GM06990 (cell line): ENCODE measurements at regions not wholly inside any gene's neighbourhood (a gene's known extent, or its start where the extent isn't known, plus 50 kb on each side); places are given as distances from the start of the nearest gene placed in this dataset.
"Not testable (repeated sequence)": the region's sequence is repeated elsewhere in the genome, so short reads cannot be mapped to it uniquely, and the experiment has no call there.

Experiments
- DNase-seq: peaks from one replicate; pipeline ENCODE4 v3.0.0-alpha.2; 2011; ENCODE audit not compliant: insufficient read length; ENCODE audit errors: extremely low read depth
- H3K27me3 ChIP-seq: replicated peaks from 2 replicates; pipeline ENCODE4 v1.6.0; 2011; ENCODE audit warnings: low read length; ENCODE audit not compliant: control insufficient read depth, insufficient read depth
- H3K36me3 ChIP-seq: 2 replicates; pipeline ENCODE4 v1.5.1; 2011; ENCODE audit warnings: low read length; ENCODE audit not compliant: control insufficient read depth, insufficient read depth
- H3K4me3 ChIP-seq: replicated peaks from 2 replicates; pipeline ENCODE4 v1.5.1; 2011; ENCODE audit warnings: low read depth, mild to moderate bottlenecking, control low read depth, low read length
- TF ChIP-seq, protein P1 (sequence below): IDR thresholded peaks from 2 replicates; pipeline ENCODE4 v1.5.1; 2011; ENCODE audit warnings: low read length, control low read depth, mild to moderate bottlenecking, inconsistent platforms; ENCODE audit not compliant: insufficient read depth, poor library complexity, severe bottlenecking

DNA sequence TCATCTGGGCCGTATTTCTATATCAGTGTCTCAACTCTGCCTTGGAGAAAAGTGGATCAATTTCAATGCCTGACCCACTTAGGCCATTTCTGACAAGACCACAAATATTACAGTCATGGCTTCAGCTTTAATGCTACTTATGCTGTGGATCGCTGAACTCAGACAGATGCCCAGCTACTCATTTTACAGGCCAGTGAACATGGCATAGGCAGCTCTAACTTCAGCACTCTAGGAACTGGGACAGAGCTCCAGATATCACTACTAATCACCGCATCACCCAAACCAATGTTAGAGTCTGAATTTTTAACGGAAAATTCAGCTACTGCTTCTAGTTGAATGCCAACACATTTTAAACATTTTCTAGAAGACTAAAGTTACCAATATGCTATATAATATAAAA, 809.6 kb upstream of the FRG1 start:
- Histone ChIP-seq H3K4me3 (no peak overlapping the region), H3K27me3 (no peaks in the 10 kb centered on the region), H3K36me3 (no peaks in the 10 kb centered on the region)
- TF ChIP-seq, protein P1, sequence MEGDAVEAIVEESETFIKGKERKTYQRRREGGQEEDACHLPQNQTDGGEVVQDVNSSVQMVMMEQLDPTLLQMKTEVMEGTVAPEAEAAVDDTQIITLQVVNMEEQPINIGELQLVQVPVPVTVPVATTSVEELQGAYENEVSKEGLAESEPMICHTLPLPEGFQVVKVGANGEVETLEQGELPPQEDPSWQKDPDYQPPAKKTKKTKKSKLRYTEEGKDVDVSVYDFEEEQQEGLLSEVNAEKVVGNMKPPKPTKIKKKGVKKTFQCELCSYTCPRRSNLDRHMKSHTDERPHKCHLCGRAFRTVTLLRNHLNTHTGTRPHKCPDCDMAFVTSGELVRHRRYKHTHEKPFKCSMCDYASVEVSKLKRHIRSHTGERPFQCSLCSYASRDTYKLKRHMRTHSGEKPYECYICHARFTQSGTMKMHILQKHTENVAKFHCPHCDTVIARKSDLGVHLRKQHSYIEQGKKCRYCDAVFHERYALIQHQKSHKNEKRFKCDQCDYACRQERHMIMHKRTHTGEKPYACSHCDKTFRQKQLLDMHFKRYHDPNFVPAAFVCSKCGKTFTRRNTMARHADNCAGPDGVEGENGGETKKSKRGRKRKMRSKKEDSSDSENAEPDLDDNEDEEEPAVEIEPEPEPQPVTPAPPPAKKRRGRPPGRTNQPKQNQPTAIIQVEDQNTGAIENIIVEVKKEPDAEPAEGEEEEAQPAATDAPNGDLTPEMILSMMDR: no peak
- no peak for DNase-seq

DNA sequence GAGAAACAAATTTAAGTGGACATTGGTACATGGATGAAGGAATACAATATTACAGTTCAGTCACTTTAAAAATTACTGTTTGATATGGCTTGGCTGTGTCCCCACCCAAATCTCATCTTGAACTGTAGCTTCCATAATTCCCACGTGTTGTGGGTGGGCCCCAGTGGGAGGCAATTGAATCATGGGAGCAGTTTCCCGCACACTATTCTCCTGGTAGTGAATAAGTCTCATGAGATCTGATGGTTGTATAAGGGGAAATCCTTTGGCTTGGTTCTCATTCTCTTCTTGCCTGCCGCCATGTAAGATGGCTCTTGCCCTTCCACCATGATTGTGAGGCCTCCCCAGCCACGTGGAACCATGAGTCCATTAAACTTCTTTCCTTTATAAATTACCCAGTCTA, 804.2 kb upstream of the FRG1 start:
- TF ChIP-seq, protein P1: no peak

DNA sequence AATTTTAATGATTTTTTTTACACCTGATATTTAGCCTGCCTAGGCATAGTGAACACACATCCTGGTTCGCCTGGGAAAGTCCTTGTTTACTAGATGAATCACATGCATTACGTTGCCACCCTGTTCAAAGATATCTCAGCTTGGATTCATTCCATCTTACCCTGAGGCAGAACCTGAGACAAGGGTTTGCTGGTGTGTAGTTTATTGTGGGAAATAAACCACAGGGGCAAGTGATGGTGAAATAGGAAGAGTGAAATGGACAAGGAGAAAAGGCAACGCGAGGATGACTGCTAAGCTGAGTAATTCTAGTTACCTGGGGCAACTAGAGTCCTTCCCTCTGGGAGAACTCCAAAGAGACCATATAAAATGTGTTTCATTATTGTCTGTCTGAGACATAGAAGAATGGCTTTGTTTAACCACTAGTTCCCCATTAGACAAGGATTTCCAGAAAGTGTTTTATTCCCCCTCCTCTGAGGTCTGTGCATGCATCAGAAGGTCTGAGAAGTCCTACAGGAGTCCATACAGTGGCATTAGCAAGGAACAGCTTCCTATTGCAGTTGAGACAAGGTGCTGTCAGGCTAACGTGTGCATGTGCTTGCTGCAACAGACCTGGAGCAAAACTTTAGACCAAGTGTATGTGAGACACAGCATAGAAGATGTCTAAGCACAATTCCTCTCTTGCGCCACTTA, 797.3 kb upstream of the FRG1 start:
- H3K27me3 ChIP-seq: no peaks in the 10 kb centered on the region
- TF ChIP-seq, protein P1: no peak
- H3K36me3 ChIP-seq: no peaks in the 10 kb centered on the region
- H3K4me3 ChIP-seq: no peak overlapping the region
- DNase-seq: no peak

More for the DNA sequence above, 804.2 kb upstream of the FRG1 start:
- H3K4me3 ChIP-seq: no peak overlapping the region
- no peaks in the 10 kb centered on the region for H3K36me3 ChIP-seq
- DNase-seq: no peak
- no peaks in the 10 kb centered on the region for H3K27me3 ChIP-seq

DNA sequence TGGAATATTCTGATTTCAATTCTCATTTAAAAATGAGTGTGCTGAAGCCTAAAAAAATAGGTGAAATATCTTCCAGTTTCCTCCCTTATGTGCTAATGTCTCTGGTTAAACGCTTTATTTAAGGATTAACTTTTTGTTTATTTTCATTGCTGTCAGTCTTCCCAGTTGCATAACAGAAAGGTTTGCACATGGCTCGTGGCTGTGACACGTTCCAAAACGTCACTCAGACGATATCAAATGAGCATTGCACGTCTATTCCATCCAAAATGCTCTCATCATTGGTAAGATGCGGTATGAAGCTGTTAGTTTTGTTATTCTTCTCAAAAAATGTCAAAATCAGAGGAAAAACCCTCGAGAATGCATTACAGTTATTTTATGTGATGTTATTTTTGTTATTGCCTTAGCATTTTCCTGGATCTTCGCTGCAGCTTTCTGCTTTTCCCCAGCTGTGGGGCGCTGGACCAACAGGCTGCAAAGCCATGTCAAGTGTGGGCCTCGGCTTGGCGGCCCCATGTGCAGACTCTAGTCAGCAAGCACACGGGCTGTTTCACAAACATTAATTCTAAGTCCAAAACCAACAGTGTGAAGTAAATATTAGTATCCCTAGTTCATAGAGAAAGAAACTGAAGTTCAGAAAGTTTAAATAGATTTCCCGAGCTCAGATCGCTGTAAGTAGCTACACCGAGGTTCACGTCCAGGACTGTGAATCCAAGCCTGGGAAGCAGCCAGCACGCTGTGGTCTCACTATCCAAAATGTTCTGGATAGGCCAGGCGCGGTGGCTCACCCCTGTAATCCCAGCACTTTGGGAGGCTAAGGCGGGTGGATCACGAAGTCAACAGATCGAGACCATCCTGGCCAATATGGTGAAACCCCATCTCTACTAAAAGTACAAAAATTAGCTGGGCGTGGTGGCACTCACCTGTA, 793.4 kb upstream of the FRG1 start:
- H3K4me3 ChIP-seq: no peak overlapping the region
- DNase-seq: no peak
- TF ChIP-seq, protein P1: no peak
- H3K27me3 ChIP-seq: no peaks in the 10 kb centered on the region
- no peaks in the 10 kb centered on the region for H3K36me3 ChIP-seq

DNA sequence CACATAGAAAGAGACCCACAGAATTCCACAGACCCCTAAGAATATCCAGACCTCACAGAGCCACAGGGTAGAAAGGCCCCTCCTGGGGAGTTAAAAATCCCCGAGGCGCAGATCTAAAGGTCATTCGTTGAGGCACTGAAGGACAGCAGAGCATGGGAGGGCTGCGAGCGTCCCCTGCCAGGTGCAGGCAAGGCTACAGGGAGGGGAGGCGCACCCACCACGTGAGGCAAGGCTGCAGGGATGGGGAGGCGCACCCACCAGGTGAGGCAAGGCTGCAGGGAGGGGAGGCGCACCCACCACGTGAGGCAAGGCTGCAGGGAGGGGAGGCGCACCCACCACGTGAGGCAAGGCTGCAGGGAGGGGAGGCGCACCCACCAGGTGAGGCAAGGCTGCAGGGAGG, 785.6 kb upstream of the FRG1 start:
- DNase-seq: peak; percentile 7
- not testable (repeated sequence) for H3K27me3 ChIP-seq, H3K4me3 ChIP-seq, H3K36me3 ChIP-seq

DNA sequence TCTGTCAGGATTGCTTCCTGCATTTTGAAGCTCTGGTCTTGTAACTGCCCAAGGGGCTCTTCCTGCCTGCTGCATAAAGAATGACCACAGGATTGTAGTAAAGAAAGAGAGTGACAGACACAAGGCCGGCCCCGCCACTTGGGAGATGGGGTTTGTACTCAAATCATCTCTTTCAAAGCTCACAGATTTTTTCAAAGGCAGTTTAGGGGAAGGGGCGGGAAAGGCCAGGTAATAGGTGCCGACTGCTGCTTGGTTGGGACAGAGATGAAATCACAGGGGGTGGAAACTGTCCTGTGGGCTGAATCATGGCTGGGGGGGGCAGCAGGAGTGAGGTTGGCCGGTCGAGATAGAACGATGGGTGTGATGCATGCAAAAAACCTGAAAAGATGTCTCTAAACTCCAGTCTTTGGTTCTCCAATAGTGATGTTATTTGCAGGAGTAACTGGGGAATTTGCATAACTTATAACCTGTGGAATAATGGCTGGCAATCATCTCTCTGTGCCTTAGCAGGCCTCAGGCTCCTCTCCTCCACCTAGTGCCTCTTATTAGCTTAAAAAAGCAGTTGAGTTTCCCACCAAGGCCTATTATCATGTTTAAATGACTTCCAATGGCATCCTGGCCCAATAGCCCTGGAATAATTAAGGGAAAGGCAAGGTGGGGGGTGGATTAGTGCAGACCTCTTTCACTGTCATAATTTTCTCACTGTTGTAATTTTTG, 778.4 kb upstream of the FRG1 start:
- Histone ChIP-seq H3K4me3 (no peak overlapping the region), H3K36me3 (no peaks in the 10 kb centered on the region), H3K27me3 (no peaks in the 10 kb centered on the region)
- TF ChIP-seq, protein P1: no peak
- no peak for DNase-seq
